K562 (cell line): ENCODE measurements at regions not wholly inside any gene's neighbourhood (a gene's known extent, or its start where the extent isn't known, plus 50 kb on each side); places are given as distances from the start of the nearest gene placed in this dataset.

ENCODE experiments used
- ATAC-seq: fragments of 200-7000 bp; cut with Tn5 transposase; 3 replicates; pipeline ENCODE4 v1.9.1; 2020; ENCODE audit warnings: moderate library complexity
- BruUV-seq: library from RNA; stranded (reverse); fragments of 400-500 nt; replicated peaks from 2 replicates; lab custom pipeline; 2021; lab: Mats Ljungman, UMichigan
- CTCF ChIA-PET: fragments of 300-600 bp; formaldehyde crosslinking; extraction: SDS; loops from one replicate; lab custom pipeline; 2021; ENCODE audit warnings: low intra/inter-chr PET ratio; lab: Yijun Ruan, JAX
- POLR2A ChIA-PET: fragments of 300-600, 350-650 bp; sonication (Branson Sonifier 250); formaldehyde crosslinking; extraction: SDS; loops from one replicate; lab custom pipeline; 2021; ENCODE audit warnings: antibody characterized with exemption, inconsistent platforms; lab: Yijun Ruan, JAX
- DNase-seq, 4 experiments: peaks; one replicate each; pipeline versions ENCODE4 v3.0.0 to v3.0.0-alpha.2; 2011 to 2018; ENCODE audit warnings: low spot score in 3 of 4, mixed read lengths in 3 of 4; ENCODE audit errors: extremely low read depth in 1 of 4
- FAIRE-seq: peaks from 2 replicates; lab custom pipeline; 2011; peaks lifted over from hg19 to GRCh38; lab: Jason Lieb, UNC
- H2AFZ ChIP-seq: 2 replicates; pipeline ENCODE4 v1.6.0; 2011; ENCODE audit warnings: low read depth, low read length, control low read depth, inconsistent platforms
- H3K27ac ChIP-seq: fragments of 200-600 bp; 3 replicates; pipeline ENCODE4 v1.8.0; 2011; ENCODE audit warnings: low read depth, mild to moderate bottlenecking, control low read depth, inconsistent platforms, low read length, moderate library complexity, mixed read lengths; ENCODE audit errors: extremely low read depth
- H3K27me3 ChIP-seq, 2 experiments: fragments of 300-600 bp in 1 of 2; 2 replicates in 1 of 2; 3 replicates in 1 of 2; pipeline versions ENCODE4 v1.6.0 to v1.8.0; 2011; ENCODE audit warnings: inconsistent platforms in 2 of 2, low read length in 2 of 2, mild to moderate bottlenecking in 1 of 2, mixed read lengths in 1 of 2, moderate library complexity in 1 of 2; ENCODE audit not compliant: control insufficient read depth in 2 of 2, insufficient read depth in 2 of 2
- H3K36me3 ChIP-seq: fragments of 300-600 bp; 3 replicates; pipeline ENCODE4 v1.8.0; 2011; ENCODE audit warnings: mild to moderate bottlenecking, low read length, inconsistent platforms; ENCODE audit not compliant: control insufficient read depth, insufficient read depth
- H3K4me1 ChIP-seq, 2 experiments: fragments of 200-600 bp in 1 of 2; replicated peaks in 1 of 2; 2 replicates in 1 of 2; 3 replicates in 1 of 2; pipeline versions ENCODE4 v1.5.1 to v1.8.0; 2011; ENCODE audit warnings: inconsistent platforms in 2 of 2, low read length in 2 of 2, mild to moderate bottlenecking in 1 of 2, mixed read lengths in 1 of 2, moderate library complexity in 1 of 2; ENCODE audit not compliant: control insufficient read depth in 2 of 2, insufficient read depth in 2 of 2
- H3K4me2 ChIP-seq: 2 replicates; pipeline ENCODE4 v1.6.1; 2011; ENCODE audit warnings: low read length, control low read depth, inconsistent platforms, mixed read lengths; ENCODE audit not compliant: insufficient read depth
- H3K4me3 ChIP-seq: fragments of 200-600 bp; sonication (generic), shearing (Covaris generic); 2 replicates; pipeline ENCODE4 v1.5.1; 2016; ENCODE audit warnings: control low read depth, inconsistent platforms
- H3K79me2 ChIP-seq: fragments of 200-600 bp; 3 replicates; pipeline ENCODE4 v1.8.0; 2011; ENCODE audit warnings: low read length, inconsistent platforms; ENCODE audit not compliant: control insufficient read depth, insufficient read depth
- H3K9ac ChIP-seq, 2 experiments: 2 replicates each; pipeline versions ENCODE4 v1.6.0 to v1.6.1; 2011; ENCODE audit warnings: low read depth in 2 of 2, low read length in 2 of 2, control low read depth in 1 of 2, inconsistent platforms in 1 of 2, mild to moderate bottlenecking in 1 of 2, mixed read lengths in 1 of 2; ENCODE audit not compliant: insufficient read depth in 1 of 2
- H3K9me1 ChIP-seq: one replicate; pipeline ENCODE4 v1.6.0; 2011; ENCODE audit warnings: inconsistent platforms, mild to moderate bottlenecking, low read length, moderate library complexity; ENCODE audit not compliant: control insufficient read depth, insufficient read depth
- H3K9me3 ChIP-seq: replicated peaks from 2 replicates; pipeline ENCODE4 v1.5.1; 2011; ENCODE audit warnings: low read depth, low read length, inconsistent platforms; ENCODE audit not compliant: control insufficient read depth, insufficient read depth
- H4K20me1 ChIP-seq: replicated peaks from 2 replicates; pipeline ENCODE4 v1.6.1; 2011; ENCODE audit warnings: low read length, inconsistent platforms, mixed read lengths; ENCODE audit not compliant: control insufficient read depth, insufficient read depth
- CBX2 ChIP-seq: fragments of 200-600 bp; sonication (generic); IDR thresholded peaks from one replicate; pipeline ENCODE4 v1.6.1; 2012; ENCODE audit warnings: mild to moderate bottlenecking, low read length, inconsistent platforms; ENCODE audit not compliant: insufficient read depth, poor library complexity, severe bottlenecking
- DACH1 ChIP-seq: fragments of 450-650 bp; IDR thresholded peaks from 2 replicates; pipeline ENCODE4 v1.6.1; 2018; ENCODE audit not compliant: partially characterized antibody
- FOXP1 ChIP-seq: sonication (generic); formaldehyde crosslinking; IDR thresholded peaks from 2 replicates; pipeline ENCODE4 v1.8.0; 2022; ENCODE audit warnings: mild to moderate bottlenecking, missing genetic modification reagents
- HDAC8 ChIP-seq: fragments of 450-650 bp; IDR thresholded peaks from 2 replicates; pipeline ENCODE4 v1.6.1; 2016; ENCODE audit warnings: mild to moderate bottlenecking, missing genetic modification characterization, moderate library complexity, missing compliant biosample characterization
- HMG20A ChIP-seq: fragments of 450-650 bp; formaldehyde crosslinking; conservative IDR thresholded peaks from 2 replicates; pipeline ENCODE4 v1.4.0; 2020; ENCODE audit warnings: mild to moderate bottlenecking, mixed read lengths
- L3MBTL2 ChIP-seq: fragments of 450-650 bp; IDR thresholded peaks from 2 replicates; pipeline ENCODE4 v1.6.1; 2016; ENCODE audit warnings: mild to moderate bottlenecking, moderate library complexity
- NFATC3 ChIP-seq: fragments of 450-650 bp; IDR thresholded peaks from 2 replicates; pipeline ENCODE4 v1.6.1; 2017; ENCODE audit warnings: mild to moderate bottlenecking
- NONO ChIP-seq, 2 experiments: fragments of 200-400 bp in 1 of 2; fragments of 450-650 bp in 1 of 2; formaldehyde crosslinking in 1 of 2; IDR thresholded peaks; 2 replicates each; pipeline ENCODE4 v1.6.1; 2017; ENCODE audit warnings: low read depth in 2 of 2, mild to moderate bottlenecking in 2 of 2, moderate library complexity in 2 of 2, low read length in 1 of 2
- NR2F6 ChIP-seq: fragments of 450-650 bp; formaldehyde crosslinking; IDR thresholded peaks from 2 replicates; pipeline ENCODE4 v1.4.0; 2020; ENCODE audit warnings: mild to moderate bottlenecking
- NR4A1 ChIP-seq, 2 experiments: fragments of 250-450 bp in 1 of 2; fragments of 450-650 bp in 1 of 2; sonication (Bioruptor Pico) in 1 of 2; IDR thresholded peaks; 2 replicates each; pipeline versions ENCODE4 v1.4.0 to v1.6.1; 2016 to 2020; ENCODE audit warnings: mild to moderate bottlenecking in 2 of 2, missing compliant biosample characterization in 1 of 2, missing genetic modification characterization in 1 of 2, moderate library complexity in 1 of 2
- SMARCC2 ChIP-seq: fragments of 450-650 bp; IDR thresholded peaks from 2 replicates; pipeline ENCODE4 v1.6.1; 2017; ENCODE audit warnings: antibody characterized with exemption, moderate library complexity, mild to moderate bottlenecking, low read depth
- TBL1XR1 ChIP-seq, 2 experiments: IDR thresholded peaks; 2 replicates each; pipeline ENCODE4 v1.6.1; 2012; ENCODE audit warnings: improper control_type of control experiment in 2 of 2, low read length in 2 of 2, mild to moderate bottlenecking in 1 of 2
- TOE1 ChIP-seq, 2 experiments: fragments of 450-650 bp in 1 of 2; sonication (generic) in 1 of 2; formaldehyde crosslinking in 1 of 2; IDR thresholded peaks; 2 replicates each; pipeline versions ENCODE4 v1.7.1 to v1.8.0; 2016 to 2022; ENCODE audit warnings: borderline replicate concordance in 2 of 2, mild to moderate bottlenecking in 2 of 2, antibody characterized with exemption in 1 of 2, inconsistent platforms in 1 of 2, low read depth in 1 of 2, missing genetic modification reagents in 1 of 2, moderate library complexity in 1 of 2
- ZNF561 ChIP-seq: fragments of 450-650 bp; formaldehyde crosslinking; conservative IDR thresholded peaks from 2 replicates; pipeline ENCODE4 v1.4.0; 2020; ENCODE audit warnings: mild to moderate bottlenecking, moderate library complexity
- WGBS: fragments of 100-300 bp; shearing (Covaris generic); methylation state at CpG from one replicate; pipeline ENCODE4 v1.1.6; 2016; ENCODE audit warnings: low coverage, mixed read lengths; ENCODE audit not compliant: insufficient coverage; ENCODE audit errors: missing lambda C conversion rate; 5-methylcytosine and 5-hydroxymethylcytosine counted together
- in situ Hi-C: fragments of 300-500 bp; cut with MboI; formaldehyde crosslinking; loops from 4 replicates; pipeline ENCODE4 v1.15.0; 2018; ENCODE audit warnings: inconsistent platforms, mixed read lengths
- intact Hi-C: fragments of 100-400 bp; cut with micrococcal nuclease; formaldehyde crosslinking; loops from 2 replicates; pipeline ENCODE4 v1.14.2; 2022
- TF ChIP-seq, protein P1 (sequence below): fragments of 450-650 bp; IDR thresholded peaks from one replicate; pipeline ENCODE4 v1.6.1; 2018; ENCODE audit warnings: mild to moderate bottlenecking, moderate library complexity; ENCODE audit not compliant: partially characterized antibody
- TF ChIP-seq, protein P2 (sequence below): IDR thresholded peaks from 2 replicates; pipeline ENCODE4 v1.6.1; 2014; ENCODE audit warnings: antibody characterized with exemption
- TF ChIP-seq, protein P3 (sequence below): fragments of 250-450 bp; sonication (Bioruptor Pico); IDR thresholded peaks from 2 replicates; pipeline ENCODE4 v1.9.0; 2021; ENCODE audit warnings: mild to moderate bottlenecking

- TF ChIP-seq NR4A1 (CRISPR knock-in tag; IDR thresholded peaks at IDR 0.05) (no peak), NR4A1 (tag; IDR thresholded peaks at IDR 0.05) (no peak), ZNF561 (CRISPR knock-in tag) (no peak)
Observed at GRCh38 chr16:65660390-65660789, 538.5 kb upstream of the CDH11 start (continued).

DNA sequence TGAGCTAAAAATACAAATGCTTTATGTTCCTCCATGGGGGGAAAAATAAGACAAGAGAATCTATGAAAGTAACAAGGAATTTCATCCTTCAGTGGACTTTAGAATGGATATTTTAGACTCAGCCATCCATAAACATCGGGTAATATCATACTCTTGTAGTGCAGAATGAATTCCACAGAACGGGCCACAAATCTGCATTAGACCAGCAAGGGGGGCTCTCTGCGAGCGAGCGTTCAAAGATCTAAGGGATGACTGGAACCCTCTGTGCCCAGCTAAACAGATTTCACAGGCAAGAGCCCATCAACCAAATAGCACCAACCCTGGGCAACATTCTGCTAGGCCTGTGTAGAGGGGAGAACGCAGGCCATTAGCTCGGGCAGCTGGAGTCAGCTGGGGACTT is 537.9 kb upstream of the CDH11 start:
- no peak overlapping the region for H3K9ac ChIP-seq
- DNase-seq (no peak), ATAC-seq (no peak), FAIRE-seq (no peak)
- no peak overlapping the region for H3K27ac ChIP-seq
- no peaks in the 10 kb centered on the region; a peak in 1 of 5 replicates for H3K4me1 ChIP-seq
- ChIA-PET POLR2A (no interaction called here), CTCF (no interaction called here)
- H3K9me3 ChIP-seq: no peaks in the 10 kb centered on the region
- H3K36me3 ChIP-seq: no peaks in the 10 kb centered on the region
- H3K4me3 ChIP-seq: no peak overlapping the region
- H3K79me2 ChIP-seq: no peaks in the 10 kb centered on the region
- intact Hi-C loops (no loop called here), in situ Hi-C loops (no loop called here)
- 2% methylated on average over 7 of the region's 7 CpGs for WGBS
- peaks cover 0 to 7% of the 10 kb centered on the region in 2 experiments; a peak in 2 of 5 replicates for H3K27me3 ChIP-seq
- H4K20me1 ChIP-seq: no peaks in the 10 kb centered on the region
- BruUV-seq: no TSS peak
- no peaks in the 10 kb centered on the region for H3K9me1 ChIP-seq
- H2AFZ ChIP-seq: no peak overlapping the region
- H3K4me2 ChIP-seq: no peak overlapping the region
- TF ChIP-seq NONO (IDR thresholded peaks at IDR 0.05; ENCODE audit: low read depth in 2 of 2, low read length in 1 of 2): no peak
- no peak for TF ChIP-seq NR2F6 (CRISPR knock-in tag)
- no peak for TF ChIP-seq FOXP1 (CRISPR knock-in tag)
- TF ChIP-seq, protein P1, sequence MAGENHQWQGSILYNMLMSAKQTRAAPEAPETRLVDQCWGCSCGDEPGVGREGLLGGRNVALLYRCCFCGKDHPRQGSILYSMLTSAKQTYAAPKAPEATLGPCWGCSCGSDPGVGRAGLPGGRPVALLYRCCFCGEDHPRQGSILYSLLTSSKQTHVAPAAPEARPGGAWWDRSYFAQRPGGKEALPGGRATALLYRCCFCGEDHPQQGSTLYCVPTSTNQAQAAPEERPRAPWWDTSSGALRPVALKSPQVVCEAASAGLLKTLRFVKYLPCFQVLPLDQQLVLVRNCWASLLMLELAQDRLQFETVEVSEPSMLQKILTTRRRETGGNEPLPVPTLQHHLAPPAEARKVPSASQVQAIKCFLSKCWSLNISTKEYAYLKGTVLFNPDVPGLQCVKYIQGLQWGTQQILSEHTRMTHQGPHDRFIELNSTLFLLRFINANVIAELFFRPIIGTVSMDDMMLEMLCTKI: no peak
- TF ChIP-seq TBL1XR1 (IDR thresholded peaks at IDR 0.05; ENCODE audit: low read length in 2 of 2): no peak
- TF ChIP-seq HMG20A (CRISPR knock-in tag): no peak
- TF ChIP-seq DACH1: no peak
- TF ChIP-seq, protein P2, sequence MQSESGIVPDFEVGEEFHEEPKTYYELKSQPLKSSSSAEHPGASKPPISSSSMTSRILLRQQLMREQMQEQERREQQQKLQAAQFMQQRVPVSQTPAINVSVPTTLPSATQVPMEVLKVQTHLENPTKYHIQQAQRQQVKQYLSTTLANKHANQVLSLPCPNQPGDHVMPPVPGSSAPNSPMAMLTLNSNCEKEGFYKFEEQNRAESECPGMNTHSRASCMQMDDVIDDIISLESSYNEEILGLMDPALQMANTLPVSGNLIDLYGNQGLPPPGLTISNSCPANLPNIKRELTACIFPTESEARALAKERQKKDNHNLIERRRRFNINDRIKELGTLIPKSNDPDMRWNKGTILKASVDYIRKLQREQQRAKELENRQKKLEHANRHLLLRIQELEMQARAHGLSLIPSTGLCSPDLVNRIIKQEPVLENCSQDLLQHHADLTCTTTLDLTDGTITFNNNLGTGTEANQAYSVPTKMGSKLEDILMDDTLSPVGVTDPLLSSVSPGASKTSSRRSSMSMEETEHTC: no peak
- TF ChIP-seq L3MBTL2: no peak
- TF ChIP-seq SMARCC2: no peak
- TF ChIP-seq TOE1 (IDR thresholded peaks at IDR 0.05; ENCODE audit: borderline replicate concordance): no peak
- TF ChIP-seq TOE1 (CRISPR knock-in tag; IDR thresholded peaks at IDR 0.05; ENCODE audit: borderline replicate concordance, low read depth): no peak
- no peak for TF ChIP-seq HDAC8 (tag)
- TF ChIP-seq, protein P3, sequence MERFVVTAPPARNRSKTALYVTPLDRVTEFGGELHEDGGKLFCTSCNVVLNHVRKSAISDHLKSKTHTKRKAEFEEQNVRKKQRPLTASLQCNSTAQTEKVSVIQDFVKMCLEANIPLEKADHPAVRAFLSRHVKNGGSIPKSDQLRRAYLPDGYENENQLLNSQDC: no peak
- no peak for TF ChIP-seq CBX2
- no peak for TF ChIP-seq NFATC3
